ENCODE measurements at regions not wholly inside any gene's neighbourhood (a gene's known extent, or its start where the extent isn't known, plus 50 kb on each side); places are given as distances from the start of the nearest gene placed in this dataset.

GRCh38 chr7:42700406-42701327 is 211.2 kb downstream of the C7orf25 start:
- H3K9me3 ChIP-seq (ENCODE audit: low read length), result no peaks in the 10 kb centered on the region
- no peak overlapping the region for H2AFZ ChIP-seq (ENCODE audit: low read depth, low read length)
- H3K4me3 ChIP-seq (ENCODE audit: low read length), result no peak overlapping the region
- H3K4me1 ChIP-seq (ENCODE audit: insufficient read depth, low read length), result no peaks in the 10 kb centered on the region
- no peaks in the 10 kb centered on the region for H3K27me3 ChIP-seq (ENCODE audit: insufficient read depth, low read length)
- no peaks in the 10 kb centered on the region for H3K36me3 ChIP-seq (ENCODE audit: insufficient read depth, low read length)

GRCh38 chr7:42699380-42700178 is 212.3 kb downstream of the C7orf25 start:
- Histone ChIP-seq H3K4me1 (ENCODE audit: insufficient read depth, low read length) (no peaks in the 10 kb centered on the region), H3K27me3 (ENCODE audit: insufficient read depth, low read length) (no peaks in the 10 kb centered on the region), H3K4me3 (ENCODE audit: low read length) (no peak overlapping the region), H2AFZ (ENCODE audit: low read depth, low read length) (no peak overlapping the region), H3K36me3 (ENCODE audit: insufficient read depth, low read length) (no peaks in the 10 kb centered on the region), H3K9me3 (ENCODE audit: low read length) (no peaks in the 10 kb centered on the region)

GRCh38 chr7:42698600-42699374 is 213.1 kb downstream of the C7orf25 start:
- H2AFZ ChIP-seq (ENCODE audit: low read depth, low read length), result no peak overlapping the region
- H3K4me1 ChIP-seq (ENCODE audit: insufficient read depth, low read length), result no peaks in the 10 kb centered on the region
- H3K4me3 ChIP-seq (ENCODE audit: low read length), result no peak overlapping the region
- no peaks in the 10 kb centered on the region for H3K27me3 ChIP-seq (ENCODE audit: insufficient read depth, low read length)
- no peaks in the 10 kb centered on the region for H3K9me3 ChIP-seq (ENCODE audit: low read length)
- no peaks in the 10 kb centered on the region for H3K36me3 ChIP-seq (ENCODE audit: insufficient read depth, low read length)

GRCh38 chr7:42694894-42695507 is 216.9 kb downstream of the C7orf25 start:
- no peak overlapping the region for H2AFZ ChIP-seq (ENCODE audit: low read depth, low read length)
- no peaks in the 10 kb centered on the region for H3K27me3 ChIP-seq (ENCODE audit: insufficient read depth, low read length)
- H3K4me1 ChIP-seq (ENCODE audit: insufficient read depth, low read length), result no peaks in the 10 kb centered on the region
- no peaks in the 10 kb centered on the region for H3K36me3 ChIP-seq (ENCODE audit: insufficient read depth, low read length)
- H3K4me3 ChIP-seq (ENCODE audit: low read length), result no peak overlapping the region
- H3K9me3 ChIP-seq (ENCODE audit: low read length), result no peaks in the 10 kb centered on the region

- Histone ChIP-seq H3K27me3 (ENCODE audit: insufficient read depth, low read length) (no peaks in the 10 kb centered on the region), H2AFZ (ENCODE audit: low read depth, low read length) (no peak overlapping the region), H3K9me3 (ENCODE audit: low read length) (no peaks in the 10 kb centered on the region), H3K4me3 (ENCODE audit: low read length) (no peak overlapping the region), H3K4me1 (ENCODE audit: insufficient read depth, low read length) (no peaks in the 10 kb centered on the region), H3K36me3 (ENCODE audit: insufficient read depth, low read length) (no peaks in the 10 kb centered on the region)
These were observed 218.1 kb downstream of the C7orf25 start for GRCh38 chr7:42693722-42694121.

- Histone ChIP-seq H3K4me1 (ENCODE audit: insufficient read depth, low read length) (peaks cover 5% of the 10 kb centered on the region), H2AFZ (ENCODE audit: low read depth, low read length) (no peak overlapping the region), H3K9me3 (ENCODE audit: low read length) (no peaks in the 10 kb centered on the region), H3K36me3 (ENCODE audit: insufficient read depth, low read length) (no peaks in the 10 kb centered on the region), H3K27me3 (ENCODE audit: insufficient read depth, low read length) (no peaks in the 10 kb centered on the region), H3K4me3 (ENCODE audit: low read length) (no peak overlapping the region)
These were observed 219.2 kb downstream of the C7orf25 start for GRCh38 chr7:42692621-42693020.

- Histone ChIP-seq H2AFZ (ENCODE audit: low read depth, low read length) (no peak overlapping the region), H3K4me3 (ENCODE audit: low read length) (no peak overlapping the region), H3K4me1 (ENCODE audit: insufficient read depth, low read length) (peaks cover 22% of the 10 kb centered on the region), H3K36me3 (ENCODE audit: insufficient read depth, low read length) (no peaks in the 10 kb centered on the region), H3K9me3 (ENCODE audit: low read length) (no peaks in the 10 kb centered on the region), H3K27me3 (ENCODE audit: insufficient read depth, low read length) (no peaks in the 10 kb centered on the region)
These were observed 220.9 kb downstream of the C7orf25 start for GRCh38 chr7:42690794-42691639.

GRCh38 chr7:42689626-42690025 is 222.2 kb downstream of the C7orf25 start:
- no peak overlapping the region for H2AFZ ChIP-seq (ENCODE audit: low read depth, low read length)
- no peaks in the 10 kb centered on the region for H3K27me3 ChIP-seq (ENCODE audit: insufficient read depth, low read length)
- H3K36me3 ChIP-seq (ENCODE audit: insufficient read depth, low read length), result no peaks in the 10 kb centered on the region
- H3K4me1 ChIP-seq (ENCODE audit: insufficient read depth, low read length), result peaks cover 25% of the 10 kb centered on the region
- H3K9me3 ChIP-seq (ENCODE audit: low read length), result no peaks in the 10 kb centered on the region
- H3K4me3 ChIP-seq (ENCODE audit: low read length), result no peak overlapping the region

- H3K36me3 ChIP-seq (ENCODE audit: insufficient read depth, low read length), result no peaks in the 10 kb centered on the region
- no peak overlapping the region for H3K4me3 ChIP-seq (ENCODE audit: low read length)
- no peak overlapping the region for H2AFZ ChIP-seq (ENCODE audit: low read depth, low read length)
- H3K4me1 ChIP-seq (ENCODE audit: insufficient read depth, low read length), result peaks cover 25% of the 10 kb centered on the region
- no peaks in the 10 kb centered on the region for H3K9me3 ChIP-seq (ENCODE audit: low read length)
- no peaks in the 10 kb centered on the region for H3K27me3 ChIP-seq (ENCODE audit: insufficient read depth, low read length)
These were observed 223.9 kb downstream of the C7orf25 start for GRCh38 chr7:42688056-42688371.

GRCh38 chr7:42687211-42688055 is 224.4 kb downstream of the C7orf25 start:
- Histone ChIP-seq H3K4me3 (ENCODE audit: low read length) (no peak overlapping the region), H2AFZ (ENCODE audit: low read depth, low read length) (no peak overlapping the region), H3K36me3 (ENCODE audit: insufficient read depth, low read length) (no peaks in the 10 kb centered on the region), H3K9me3 (ENCODE audit: low read length) (no peaks in the 10 kb centered on the region), H3K27me3 (ENCODE audit: insufficient read depth, low read length) (no peaks in the 10 kb centered on the region), H3K4me1 (ENCODE audit: insufficient read depth, low read length) (peaks cover 25% of the 10 kb centered on the region)

- no peak overlapping the region for H2AFZ ChIP-seq (ENCODE audit: low read depth, low read length)
These were observed 225.2 kb downstream of the C7orf25 start for GRCh38 chr7:42686594-42687156.

More at GRCh38 chr7:42686594-42687156, 225.2 kb downstream of the C7orf25 start:
- Histone ChIP-seq H3K4me3 (ENCODE audit: low read length) (no peak overlapping the region), H3K36me3 (ENCODE audit: insufficient read depth, low read length) (no peaks in the 10 kb centered on the region), H3K9me3 (ENCODE audit: low read length) (no peaks in the 10 kb centered on the region), H3K4me1 (ENCODE audit: insufficient read depth, low read length) (peaks cover 25% of the 10 kb centered on the region), H3K27me3 (ENCODE audit: insufficient read depth, low read length) (no peaks in the 10 kb centered on the region)
